GM19438 (cell line): ENCODE measurements at regions not wholly inside any gene's neighbourhood (a gene's known extent, or its start where the extent isn't known, plus 50 kb on each side); places are given as distances from the start of the nearest gene placed in this dataset.

ENCODE experiments used
- ATAC-seq: cut with Tn5 transposase; IDR thresholded peaks from one replicate; pipeline ENCODE4 v1.9.1; 2021; ENCODE audit warnings: low read depth; ENCODE audit not compliant: unreplicated experiment

GRCh38 chr7:73963252-73963822 lies 64.6 kb upstream of the ELN start:
- no peak for ATAC-seq

- no peak for ATAC-seq
Measured at GRCh38 chr7:73964786-73965185, 63.2 kb upstream of the ELN start.

- ATAC-seq: no peak
Measured at GRCh38 chr7:73966062-73966940, 61.7 kb upstream of the ELN start.

- ATAC-seq: no peak
Measured at GRCh38 chr7:73966941-73967831, 60.8 kb upstream of the ELN start.

GRCh38 chr7:73967832-73968290 lies 60.1 kb upstream of the ELN start:
- ATAC-seq: no peak

GRCh38 chr7:73968487-73968886 lies 59.5 kb upstream of the ELN start:
- no peak for ATAC-seq

- no peak for ATAC-seq
Measured at GRCh38 chr7:73969991-73970390, 58.0 kb upstream of the ELN start.

- no peak for ATAC-seq
Measured at GRCh38 chr7:73970801-73971229, 57.2 kb upstream of the ELN start.

- peak; percentile 59 for ATAC-seq
Measured at GRCh38 chr7:73971322-73971703, 56.7 kb upstream of the ELN start.

- ATAC-seq: no peak
Measured at GRCh38 chr7:73971704-73972341, 56.1 kb upstream of the ELN start.

GRCh38 chr7:73972614-73973013 lies 55.4 kb upstream of the ELN start:
- no peak for ATAC-seq

GRCh38 chr7:73973091-73973490 lies 54.9 kb upstream of the ELN start:
- no peak for ATAC-seq

- ATAC-seq: no peak
Measured at GRCh38 chr7:73974101-73974947, 53.6 kb upstream of the ELN start.

GRCh38 chr7:73974948-73975926 lies 52.7 kb upstream of the ELN start:
- ATAC-seq: no peak

- ATAC-seq: no peak
Measured at GRCh38 chr7:73976761-73977618, 51.0 kb upstream of the ELN start.

- no peak for ATAC-seq
Measured at GRCh38 chr7:73977619-73978618, 50.1 kb upstream of the ELN start.
